Loucy (cell line): ENCODE measurements at regions not wholly inside any gene's neighbourhood (a gene's known extent, or its start where the extent isn't known, plus 50 kb on each side); places are given as distances from the start of the nearest gene placed in this dataset.

Experiments used
- H2AFZ ChIP-seq: fragments of 200-600 bp; sonication (generic); 2 replicates; pipeline ENCODE4 v1.6.0; 2016; ENCODE audit warnings: antibody characterized with exemption, mild to moderate bottlenecking, low read length, moderate library complexity
- H3F3A ChIP-seq: fragments of 200-600 bp; 2 replicates; pipeline ENCODE4 v1.6.0; 2016; ENCODE audit warnings: antibody characterized with exemption, low read depth, mild to moderate bottlenecking
- H3K27me3 ChIP-seq: fragments of 200-600 bp; sonication (generic); 2 replicates; pipeline ENCODE4 v1.6.1; 2014; ENCODE audit warnings: low read length, mild to moderate bottlenecking; ENCODE audit not compliant: insufficient read depth, poor library complexity, severe bottlenecking
- H3K36me3 ChIP-seq: fragments of 200-600 bp; sonication (generic); 2 replicates; pipeline ENCODE4 v1.6.1; 2016; ENCODE audit warnings: low read length; ENCODE audit not compliant: insufficient read depth
- H3K4me1 ChIP-seq: fragments of 200-600 bp; sonication (generic); 2 replicates; pipeline ENCODE4 v1.5.1; 2014; ENCODE audit warnings: low read length, mild to moderate bottlenecking; ENCODE audit not compliant: insufficient read depth, poor library complexity, severe bottlenecking
- H3K4me2 ChIP-seq: fragments of 200-600 bp; sonication (generic); 2 replicates; pipeline ENCODE4 v1.6.0; 2014; ENCODE audit warnings: antibody characterized with exemption, low read length, low read depth, mild to moderate bottlenecking; ENCODE audit not compliant: poor library complexity, severe bottlenecking
- H3K4me3 ChIP-seq: fragments of 200-600 bp; sonication (generic); 2 replicates; pipeline ENCODE4 v1.5.1; 2014; ENCODE audit warnings: low read length, mild to moderate bottlenecking, mixed read lengths; ENCODE audit not compliant: poor library complexity, severe bottlenecking
- H3K79me2 ChIP-seq: fragments of 200-600 bp; sonication (generic); 2 replicates; pipeline ENCODE4 v1.6.1; 2014; ENCODE audit warnings: low read length; ENCODE audit not compliant: insufficient read depth
- H3K9ac ChIP-seq: fragments of 200-600 bp; sonication (generic); 2 replicates; pipeline ENCODE4 v1.6.0; 2014; ENCODE audit warnings: mild to moderate bottlenecking, low read depth, low read length, moderate library complexity; ENCODE audit not compliant: poor library complexity, severe bottlenecking
- H3K9me2 ChIP-seq: fragments of 200-600 bp; sonication (generic); replicated peaks from 2 replicates; pipeline ENCODE4 v1.6.1; 2016; ENCODE audit warnings: low read depth, low read length, mixed read lengths
- H3K9me3 ChIP-seq: fragments of 200-600 bp; sonication (generic); 2 replicates; pipeline ENCODE4 v1.6.1; 2014; ENCODE audit warnings: mild to moderate bottlenecking, antibody characterized with exemption, low read length, low read depth; ENCODE audit not compliant: insufficient read depth
- H4K20me1 ChIP-seq: fragments of 200-600 bp; sonication (generic); 2 replicates; pipeline ENCODE4 v1.6.0; 2014; ENCODE audit warnings: antibody characterized with exemption, low read length, mild to moderate bottlenecking; ENCODE audit not compliant: insufficient read depth, poor library complexity, severe bottlenecking
- EZH2phosphoT487 ChIP-seq: fragments of 200-600 bp; IDR thresholded peaks from 2 replicates; pipeline ENCODE4 v1.6.1; 2018; ENCODE audit warnings: antibody characterized with exemption, mild to moderate bottlenecking, moderate library complexity, borderline replicate concordance
- TF ChIP-seq, protein P1 (sequence below): fragments of 200-600 bp; sonication (generic); conservative IDR thresholded peaks from 2 replicates; pipeline ENCODE4 v1.5.1; 2014; ENCODE audit warnings: mild to moderate bottlenecking, antibody characterized with exemption, low read length

DNA sequence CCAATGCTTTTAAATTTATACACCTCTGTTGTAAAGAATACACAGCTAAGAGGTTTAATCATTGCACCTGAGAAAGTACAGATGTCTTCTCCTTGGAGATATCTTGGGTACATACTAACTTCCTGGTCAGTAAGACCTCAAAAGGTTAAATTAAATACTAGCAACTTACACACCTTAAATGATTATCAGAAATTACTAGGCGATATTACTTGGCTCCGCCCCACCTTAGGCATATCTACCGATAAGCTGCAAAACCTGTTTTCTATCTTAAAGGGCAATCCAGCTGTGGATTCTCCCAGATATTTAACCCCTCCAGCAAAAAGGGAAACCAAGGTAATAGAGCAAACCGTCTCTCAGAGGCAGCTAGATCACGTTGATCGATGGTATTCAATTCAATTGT is 819.4 kb downstream of the FAM133A start:
- H3K79me2 ChIP-seq: no peaks in the 10 kb centered on the region

DNA sequence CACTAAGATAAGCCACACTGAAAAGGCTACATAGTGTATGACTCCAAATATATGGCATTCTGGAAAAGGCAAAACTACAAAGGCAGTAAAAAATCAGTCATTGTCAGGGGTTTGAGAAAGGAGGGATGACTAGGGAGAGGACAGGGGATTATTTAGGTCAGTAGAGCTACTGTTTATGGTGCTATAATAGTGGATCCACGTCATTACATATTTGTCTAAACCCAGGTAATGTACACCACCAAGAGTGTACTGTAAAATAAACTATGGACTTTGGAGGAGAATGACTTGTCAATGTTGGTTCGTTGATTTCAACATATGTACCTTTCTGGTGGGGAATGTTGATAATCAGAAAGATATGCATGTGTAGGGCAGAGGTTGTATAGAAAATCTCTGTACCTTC is 837.6 kb downstream of the FAM133A start:
- H3K4me3 ChIP-seq: no peak overlapping the region
- no peak overlapping the region for H3K4me2 ChIP-seq
- no peaks in the 10 kb centered on the region for H3K27me3 ChIP-seq
- no peak overlapping the region for H2AFZ ChIP-seq
- no peaks in the 10 kb centered on the region for H4K20me1 ChIP-seq
- TF ChIP-seq EZH2phosphoT487: no peak
- TF ChIP-seq, protein P1, sequence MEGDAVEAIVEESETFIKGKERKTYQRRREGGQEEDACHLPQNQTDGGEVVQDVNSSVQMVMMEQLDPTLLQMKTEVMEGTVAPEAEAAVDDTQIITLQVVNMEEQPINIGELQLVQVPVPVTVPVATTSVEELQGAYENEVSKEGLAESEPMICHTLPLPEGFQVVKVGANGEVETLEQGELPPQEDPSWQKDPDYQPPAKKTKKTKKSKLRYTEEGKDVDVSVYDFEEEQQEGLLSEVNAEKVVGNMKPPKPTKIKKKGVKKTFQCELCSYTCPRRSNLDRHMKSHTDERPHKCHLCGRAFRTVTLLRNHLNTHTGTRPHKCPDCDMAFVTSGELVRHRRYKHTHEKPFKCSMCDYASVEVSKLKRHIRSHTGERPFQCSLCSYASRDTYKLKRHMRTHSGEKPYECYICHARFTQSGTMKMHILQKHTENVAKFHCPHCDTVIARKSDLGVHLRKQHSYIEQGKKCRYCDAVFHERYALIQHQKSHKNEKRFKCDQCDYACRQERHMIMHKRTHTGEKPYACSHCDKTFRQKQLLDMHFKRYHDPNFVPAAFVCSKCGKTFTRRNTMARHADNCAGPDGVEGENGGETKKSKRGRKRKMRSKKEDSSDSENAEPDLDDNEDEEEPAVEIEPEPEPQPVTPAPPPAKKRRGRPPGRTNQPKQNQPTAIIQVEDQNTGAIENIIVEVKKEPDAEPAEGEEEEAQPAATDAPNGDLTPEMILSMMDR: no peak
- no peaks in the 10 kb centered on the region for H3K4me1 ChIP-seq
- no peak overlapping the region for H3K9ac ChIP-seq
- H3K79me2 ChIP-seq: no peaks in the 10 kb centered on the region
- H3K36me3 ChIP-seq: no peaks in the 10 kb centered on the region
- no peaks in the 10 kb centered on the region for H3F3A ChIP-seq
- no peaks in the 10 kb centered on the region for H3K9me3 ChIP-seq
- H3K9me2 ChIP-seq: no peaks in the 10 kb centered on the region

More for the DNA sequence above, 819.4 kb downstream of the FAM133A start:
- Histone ChIP-seq H3K27me3 (no peaks in the 10 kb centered on the region), H3K9me3 (no peaks in the 10 kb centered on the region), H4K20me1 (no peaks in the 10 kb centered on the region), H3K9me2 (no peaks in the 10 kb centered on the region), H2AFZ (no peak overlapping the region), H3K4me1 (no peaks in the 10 kb centered on the region), H3K4me3 (no peak overlapping the region), H3K36me3 (no peaks in the 10 kb centered on the region), H3K4me2 (no peak overlapping the region), H3F3A (no peaks in the 10 kb centered on the region), H3K9ac (no peak overlapping the region)
- TF ChIP-seq EZH2phosphoT487: no peak
- TF ChIP-seq, protein P1: no peak

DNA sequence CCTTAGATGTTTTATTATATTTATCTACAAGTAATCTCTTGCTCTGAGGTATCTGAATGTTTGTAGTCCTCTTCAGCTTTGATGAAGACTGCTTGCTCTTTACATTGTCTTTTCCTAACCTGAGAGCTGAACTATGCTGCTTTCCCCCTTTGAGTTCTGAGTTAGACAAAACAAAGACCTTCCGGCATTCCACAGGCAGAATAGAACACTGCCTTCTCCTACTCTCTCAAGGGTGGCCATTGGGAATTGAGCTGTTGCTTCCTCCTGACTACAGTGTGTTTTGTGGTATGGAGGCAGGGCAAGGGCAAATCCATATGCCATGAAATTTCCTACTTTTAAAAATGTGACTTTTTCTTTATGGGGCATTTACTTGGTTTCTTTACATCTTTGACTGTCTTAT is 841.0 kb downstream of the FAM133A start:
- no peaks in the 10 kb centered on the region for H3K27me3 ChIP-seq
- no peak overlapping the region for H3K9ac ChIP-seq
- no peak overlapping the region for H3K4me3 ChIP-seq
- no peaks in the 10 kb centered on the region for H3K79me2 ChIP-seq
- no peaks in the 10 kb centered on the region for H3K9me2 ChIP-seq
- H2AFZ ChIP-seq: no peak overlapping the region
- no peaks in the 10 kb centered on the region for H3K36me3 ChIP-seq
- H3K9me3 ChIP-seq: no peaks in the 10 kb centered on the region
- H4K20me1 ChIP-seq: no peaks in the 10 kb centered on the region
- no peak for TF ChIP-seq EZH2phosphoT487
- TF ChIP-seq, protein P1: no peak
- H3K4me2 ChIP-seq: no peak overlapping the region
- no peaks in the 10 kb centered on the region for H3K4me1 ChIP-seq
- no peaks in the 10 kb centered on the region for H3F3A ChIP-seq
